ENCODE measurements at regions not wholly inside any gene's neighbourhood (a gene's known extent, or its start where the extent isn't known, plus 50 kb on each side); places are given as distances from the start of the nearest gene placed in this dataset.

GRCh38 chr18:55079481-55080355 lies 120.5 kb upstream of the CCDC68 start:
- DNase-seq (ENCODE audit: low read depth): no peak
- TF ChIP-seq CTCF (IDR thresholded peaks at IDR 0.05; ENCODE audit: low read depth, low read length, missing control alignments): no peak
- H3K4me3 ChIP-seq (ENCODE audit: low read depth, low read length): no peak overlapping the region

GRCh38 chr18:55079067-55079466 lies 119.8 kb upstream of the CCDC68 start:
- no peak for DNase-seq (ENCODE audit: low read depth)

GRCh38 chr18:55078303-55078932 lies 119.2 kb upstream of the CCDC68 start:
- no peak overlapping the region for H3K4me3 ChIP-seq (ENCODE audit: low read depth, low read length)
- TF ChIP-seq CTCF (IDR thresholded peaks at IDR 0.05; ENCODE audit: low read depth, low read length, missing control alignments): no peak
- no peak for DNase-seq (ENCODE audit: low read depth)

More at GRCh38 chr18:55079067-55079466, 119.8 kb upstream of the CCDC68 start:
- H3K4me3 ChIP-seq (ENCODE audit: low read depth, low read length): no peak overlapping the region
- TF ChIP-seq CTCF (IDR thresholded peaks at IDR 0.05; ENCODE audit: low read depth, low read length, missing control alignments): no peak

- DNase-seq (ENCODE audit: low read depth): no peak
- no peak overlapping the region for H3K4me3 ChIP-seq (ENCODE audit: low read depth, low read length)
- TF ChIP-seq CTCF (IDR thresholded peaks at IDR 0.05; ENCODE audit: low read depth, low read length, missing control alignments): no peak
These were observed 117.5 kb upstream of the CCDC68 start for GRCh38 chr18:55076643-55077218.

- DNase-seq (ENCODE audit: low read depth): no peak
- no peak overlapping the region for H3K4me3 ChIP-seq (ENCODE audit: low read depth, low read length)
- no peak for TF ChIP-seq CTCF (IDR thresholded peaks at IDR 0.05; ENCODE audit: low read depth, low read length, missing control alignments)
These were observed 114.6 kb upstream of the CCDC68 start for GRCh38 chr18:55073834-55074233.

GRCh38 chr18:55073116-55073515 lies 113.9 kb upstream of the CCDC68 start:
- no peak for DNase-seq (ENCODE audit: low read depth)
- no peak overlapping the region for H3K4me3 ChIP-seq (ENCODE audit: low read depth, low read length)
- TF ChIP-seq CTCF (IDR thresholded peaks at IDR 0.05; ENCODE audit: low read depth, low read length, missing control alignments): no peak

Data from GM12864 (cell line).